GM18868 (cell line): ENCODE measurements at regions not wholly inside any gene's neighbourhood (a gene's known extent, or its start where the extent isn't known, plus 50 kb on each side); places are given as distances from the start of the nearest gene placed in this dataset.

Experiments
- ATAC-seq: cut with Tn5 transposase; IDR thresholded peaks from one replicate; pipeline ENCODE4 v1.9.1; 2021; ENCODE audit warnings: mild to moderate bottlenecking, moderate library complexity; ENCODE audit not compliant: unreplicated experiment

- no peak for ATAC-seq
Observed at GRCh38 chr10:4503076-4503475, 322.9 kb upstream of the AKR1E2 start.

- no peak for ATAC-seq
Observed at GRCh38 chr10:4501306-4501705, 324.7 kb upstream of the AKR1E2 start.

- ATAC-seq = no peak
Observed at GRCh38 chr10:4498711-4499251, 327.2 kb upstream of the AKR1E2 start.

GRCh38 chr10:4494551-4494950 lies 331.5 kb upstream of the AKR1E2 start:
- ATAC-seq = no peak

GRCh38 chr10:4492202-4492601 lies 333.8 kb upstream of the AKR1E2 start:
- ATAC-seq = no peak

GRCh38 chr10:4488904-4489303 lies 337.1 kb upstream of the AKR1E2 start:
- ATAC-seq = no peak

GRCh38 chr10:4485636-4486035 lies 340.4 kb upstream of the AKR1E2 start:
- no peak for ATAC-seq

GRCh38 chr10:4483811-4484210 lies 342.2 kb upstream of the AKR1E2 start:
- no peak for ATAC-seq

GRCh38 chr10:4482659-4483058 lies 343.3 kb upstream of the AKR1E2 start:
- ATAC-seq = no peak

GRCh38 chr10:4481192-4481591 lies 344.8 kb upstream of the AKR1E2 start:
- ATAC-seq = no peak

- ATAC-seq = no peak
Observed at GRCh38 chr10:4479342-4479741, 346.7 kb upstream of the AKR1E2 start.

- ATAC-seq = no peak
Observed at GRCh38 chr10:4477664-4478063, 348.3 kb upstream of the AKR1E2 start.

- ATAC-seq = no peak
Observed at GRCh38 chr10:4475827-4476490, 350.0 kb upstream of the AKR1E2 start.

- ATAC-seq = no peak
Observed at GRCh38 chr10:4474829-4475228, 351.2 kb upstream of the AKR1E2 start.

GRCh38 chr10:4473977-4474376 lies 352.0 kb upstream of the AKR1E2 start:
- no peak for ATAC-seq

- ATAC-seq = no peak
Observed at GRCh38 chr10:4472190-4472904, 353.7 kb upstream of the AKR1E2 start.

- no peak for ATAC-seq
Observed at GRCh38 chr10:4470231-4470835, 355.7 kb upstream of the AKR1E2 start.

GRCh38 chr10:4467481-4467880 lies 358.5 kb upstream of the AKR1E2 start:
- no peak for ATAC-seq

- ATAC-seq = no peak
Observed at GRCh38 chr10:4460267-4460666, 365.7 kb upstream of the AKR1E2 start.

- ATAC-seq = no peak
Observed at GRCh38 chr10:4459531-4459930, 366.5 kb upstream of the AKR1E2 start.

- no peak for ATAC-seq
Observed at GRCh38 chr10:4457597-4457996, 368.4 kb upstream of the AKR1E2 start.

GRCh38 chr10:4456776-4457175 lies 369.2 kb upstream of the AKR1E2 start:
- no peak for ATAC-seq
